ENCODE measurements at regions not wholly inside any gene's neighbourhood (a gene's known extent, or its start where the extent isn't known, plus 50 kb on each side); places are given as distances from the start of the nearest gene placed in this dataset.

GRCh38 chr2:16591370-16591933 lies 74.2 kb downstream of the CYRIA start:
- ChIA-PET CTCF (interaction anchor here (0.5 kb wide), 1 partner anchor 23 kb away, joined by 3 read pairs; no protein-coding TSS in a partner anchor), POLR2A (no interaction called here)
- Mint-ChIP-seq H3K4me3 (no peak overlapping the region), H3K36me3 (ENCODE audit: low read depth) (no peaks in the 10 kb centered on the region), H3K9me3 (no peaks in the 10 kb centered on the region), H3K4me1 (ENCODE audit: low read depth) (no peaks in the 10 kb centered on the region), H3K27me3 (no peaks in the 10 kb centered on the region), H3K27ac (no peak overlapping the region)
- no peak for TF ChIP-seq CTCF (IDR thresholded peaks at IDR 0.05)
- no peak for ATAC-seq (ENCODE audit: poor library complexity)
- Histone ChIP-seq H3K4me1 (ENCODE audit: insufficient read depth, low read length) (no peaks in the 10 kb centered on the region), H3K36me3 (ENCODE audit: insufficient read depth, low read length) (no peaks in the 10 kb centered on the region), H3K9me3 (ENCODE audit: control insufficient read depth in 1 of 2, insufficient read depth in 1 of 2, low read length in 2 of 2) (no peaks in the 10 kb centered on the region), H3K27me3 (ENCODE audit: control insufficient read depth in 1 of 2, insufficient read depth in 2 of 2, low read length in 2 of 2) (no peaks in the 10 kb centered on the region), H3K27ac (ENCODE audit: low read depth in 1 of 2, low read length in 2 of 2) (no peak overlapping the region), H3K4me3 (ENCODE audit: low read length) (no peak overlapping the region)
- DNase-seq, result no peak
- intact Hi-C loops (cut with DNase I, micrococcal nuclease), result no loop called here

GRCh38 chr2:16589465-16589864 lies 76.2 kb downstream of the CYRIA start:
- Mint-ChIP-seq H3K36me3 (ENCODE audit: low read depth) (no peaks in the 10 kb centered on the region), H3K27me3 (no peaks in the 10 kb centered on the region), H3K27ac (no peak overlapping the region), H3K4me3 (no peak overlapping the region), H3K4me1 (ENCODE audit: low read depth) (no peaks in the 10 kb centered on the region), H3K9me3 (no peaks in the 10 kb centered on the region)
- no peak for TF ChIP-seq CTCF (IDR thresholded peaks at IDR 0.05)
- Histone ChIP-seq H3K4me1 (ENCODE audit: insufficient read depth, low read length) (no peaks in the 10 kb centered on the region), H3K9me3 (ENCODE audit: control insufficient read depth in 1 of 2, insufficient read depth in 1 of 2, low read length in 2 of 2) (no peaks in the 10 kb centered on the region), H3K36me3 (ENCODE audit: insufficient read depth, low read length) (no peaks in the 10 kb centered on the region), H3K27ac (ENCODE audit: low read depth in 1 of 2, low read length in 2 of 2) (no peak overlapping the region), H3K4me3 (ENCODE audit: low read length) (no peak overlapping the region), H3K27me3 (ENCODE audit: control insufficient read depth in 1 of 2, insufficient read depth in 2 of 2, low read length in 2 of 2) (no peaks in the 10 kb centered on the region)
- POLR2A ChIA-PET, result no interaction called here
- ATAC-seq (ENCODE audit: poor library complexity) (no peak), DNase-seq (no peak)
- intact Hi-C loops (cut with DNase I, micrococcal nuclease), result no loop called here
- CTCF ChIA-PET, result no interaction called here

- Histone ChIP-seq H3K27ac (ENCODE audit: low read depth in 1 of 2, low read length in 2 of 2) (no peak overlapping the region), H3K9me3 (ENCODE audit: control insufficient read depth in 1 of 2, insufficient read depth in 1 of 2, low read length in 2 of 2) (no peaks in the 10 kb centered on the region), H3K4me3 (ENCODE audit: low read length) (no peak overlapping the region), H3K27me3 (ENCODE audit: control insufficient read depth in 1 of 2, insufficient read depth in 2 of 2, low read length in 2 of 2) (no peaks in the 10 kb centered on the region), H3K36me3 (ENCODE audit: insufficient read depth, low read length) (no peaks in the 10 kb centered on the region), H3K4me1 (ENCODE audit: insufficient read depth, low read length) (no peaks in the 10 kb centered on the region)
- ChIA-PET POLR2A (no interaction called here), CTCF (no interaction called here)
- Mint-ChIP-seq H3K4me3 (no peak overlapping the region), H3K4me1 (ENCODE audit: low read depth) (no peaks in the 10 kb centered on the region), H3K27ac (no peak overlapping the region), H3K9me3 (no peaks in the 10 kb centered on the region), H3K36me3 (ENCODE audit: low read depth) (no peaks in the 10 kb centered on the region), H3K27me3 (no peaks in the 10 kb centered on the region)
- intact Hi-C loops (cut with DNase I, micrococcal nuclease), result no loop called here
- no peak for TF ChIP-seq CTCF (IDR thresholded peaks at IDR 0.05)
- ATAC-seq (ENCODE audit: poor library complexity), result no peak
- DNase-seq, result no peak
Observed at GRCh38 chr2:16588565-16588964, 77.1 kb downstream of the CYRIA start.
